8988T (cell line): ENCODE measurements at regions not wholly inside any gene's neighbourhood (a gene's known extent, or its start where the extent isn't known, plus 50 kb on each side); places are given as distances from the start of the nearest gene placed in this dataset.

Source experiments
- DNase-seq: peaks from one replicate; pipeline ENCODE4 v3.0.0; 2011

DNA sequence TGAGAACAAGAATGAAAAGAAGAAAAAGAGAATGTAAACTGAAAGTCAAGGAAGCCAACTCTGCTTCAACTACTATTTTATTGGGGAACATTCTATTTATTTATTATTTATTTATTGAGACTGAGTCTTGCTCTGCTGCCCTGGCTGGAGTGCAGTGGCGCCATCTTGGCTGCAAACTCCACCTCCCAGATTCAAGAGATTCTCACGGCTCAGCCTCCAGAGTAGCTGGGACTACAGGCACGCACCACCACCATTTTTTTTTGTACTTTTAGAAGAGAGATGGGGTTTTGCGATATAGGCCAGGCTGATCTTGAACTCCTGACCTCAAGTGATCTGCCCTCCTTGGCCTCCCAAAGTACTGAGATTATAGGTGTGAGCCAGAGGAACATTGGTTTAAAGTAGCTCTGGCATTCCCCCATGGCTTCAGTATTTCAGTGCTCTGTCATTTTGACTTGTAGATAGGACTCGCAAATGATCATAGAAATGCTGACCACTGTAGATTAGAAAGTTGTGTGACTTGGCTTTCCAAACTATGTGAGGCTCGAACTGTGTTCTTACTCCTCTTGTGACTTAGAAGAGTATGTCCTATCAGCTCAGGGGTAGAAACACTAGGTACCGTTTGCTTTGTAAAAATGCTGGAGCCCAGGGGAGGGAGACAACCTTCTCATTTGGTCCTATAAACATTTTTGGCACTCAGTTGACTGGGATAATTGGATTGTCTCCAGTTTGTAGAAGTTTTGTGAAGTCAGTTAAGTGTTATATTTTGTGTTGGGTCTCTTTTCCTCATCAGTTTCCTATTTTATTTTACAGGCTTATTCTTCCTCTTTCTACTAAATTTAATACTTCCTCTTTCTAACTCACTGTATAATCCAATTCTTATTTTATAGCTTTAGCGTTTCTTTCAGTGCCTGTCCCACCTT, 544.9 kb upstream of the CITED2 start:
- no peak for DNase-seq

DNA sequence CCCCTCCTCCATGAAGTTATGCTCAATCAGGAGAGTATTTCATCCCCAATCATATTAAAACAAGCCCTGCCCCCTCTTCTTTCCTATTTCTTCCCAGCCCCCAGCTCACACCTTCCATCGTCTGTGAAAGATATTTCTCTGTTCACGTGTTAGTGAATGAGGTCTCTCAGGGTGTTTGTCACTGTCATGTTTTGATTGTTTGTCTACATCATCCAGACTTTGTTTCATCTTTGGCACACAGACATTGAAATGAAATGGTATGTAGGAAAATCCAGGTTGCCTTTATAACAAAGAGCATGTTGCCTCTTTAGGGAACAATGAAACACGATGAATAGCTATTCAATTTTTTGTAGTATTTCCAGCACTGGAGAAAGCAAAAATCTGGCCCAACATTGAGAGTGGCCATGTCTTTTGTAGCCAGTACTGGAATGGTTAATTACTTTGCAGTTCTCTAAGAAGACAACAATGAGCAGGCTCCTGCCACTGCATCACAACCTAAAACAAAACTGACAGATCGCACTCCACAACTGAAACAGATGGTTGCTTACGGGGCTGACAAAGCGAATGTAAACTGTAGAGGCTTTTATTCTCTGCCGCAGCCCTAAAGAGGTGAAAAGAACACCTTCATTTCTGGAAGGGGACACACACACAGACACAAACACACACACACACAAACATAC, 543.6 kb upstream of the CITED2 start:
- DNase-seq = no peak

DNA sequence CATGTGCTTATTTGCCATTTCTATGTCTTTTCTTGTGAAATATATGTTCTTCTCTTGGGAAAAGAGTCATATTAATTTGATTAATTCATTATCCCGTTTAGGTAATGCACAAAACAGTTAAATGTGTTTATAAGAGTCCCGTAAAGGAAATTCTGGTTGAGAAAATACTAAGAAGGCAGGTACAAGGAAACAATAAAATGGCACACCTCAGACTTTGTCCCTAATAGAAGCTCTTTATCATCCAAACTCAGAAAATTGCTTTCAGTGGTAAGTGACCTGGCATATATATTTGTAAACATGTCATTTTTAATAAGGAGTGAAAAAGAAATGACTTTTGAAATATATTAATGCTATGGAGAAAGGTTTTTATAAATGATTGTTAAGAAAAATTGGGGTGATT, 540.5 kb upstream of the CITED2 start:
- DNase-seq = no peak

DNA sequence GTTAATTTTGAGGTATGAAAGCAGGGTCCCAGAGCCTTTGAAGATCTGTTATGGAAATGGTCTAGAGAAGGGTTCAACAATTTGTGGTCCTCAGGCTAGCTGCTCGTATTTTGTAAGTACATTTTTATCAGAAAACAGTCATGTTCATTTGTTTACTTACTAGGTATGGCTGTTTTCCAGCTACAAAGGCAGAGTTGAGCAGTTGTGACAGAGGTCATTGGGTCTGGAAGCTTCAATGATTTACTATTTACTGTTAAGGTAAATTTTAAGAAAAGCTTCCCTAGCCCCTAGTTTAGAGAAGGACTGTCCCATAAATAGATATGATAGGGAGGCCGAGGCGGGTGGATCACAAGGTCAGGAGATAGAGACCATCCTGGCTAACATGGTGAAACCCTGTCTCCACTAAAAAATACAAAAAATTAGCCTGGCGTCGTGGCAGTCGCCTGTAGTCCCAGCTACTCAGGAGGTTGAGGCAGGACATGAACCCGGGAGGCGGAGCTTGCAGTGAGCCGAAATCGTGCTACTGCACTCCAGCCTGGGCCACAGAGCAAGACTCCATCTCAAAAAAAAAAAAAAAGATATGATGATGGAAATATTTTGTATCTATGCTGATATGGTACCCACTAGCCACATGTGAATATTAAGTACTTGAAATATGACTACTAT, 538.4 kb upstream of the CITED2 start:
- DNase-seq = no peak

DNA sequence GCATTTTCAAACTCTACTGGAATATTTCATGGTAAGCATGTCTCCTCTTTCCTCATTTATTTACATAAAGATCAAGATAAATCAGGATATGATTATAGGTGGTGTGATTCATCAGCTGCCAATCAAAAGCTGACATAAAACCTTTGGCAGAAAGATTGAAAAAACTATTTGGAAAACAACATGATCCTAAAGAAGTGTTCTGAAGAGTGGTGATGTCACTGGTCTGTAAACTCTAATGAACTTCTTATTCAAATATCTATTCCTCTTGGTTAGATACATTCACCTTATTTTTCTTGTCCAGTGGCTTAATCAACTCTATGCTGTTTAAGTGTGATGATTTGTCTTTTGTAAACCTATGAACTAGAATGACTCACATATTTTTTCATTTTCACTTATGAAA, 535.5 kb upstream of the CITED2 start:
- no peak for DNase-seq

DNA sequence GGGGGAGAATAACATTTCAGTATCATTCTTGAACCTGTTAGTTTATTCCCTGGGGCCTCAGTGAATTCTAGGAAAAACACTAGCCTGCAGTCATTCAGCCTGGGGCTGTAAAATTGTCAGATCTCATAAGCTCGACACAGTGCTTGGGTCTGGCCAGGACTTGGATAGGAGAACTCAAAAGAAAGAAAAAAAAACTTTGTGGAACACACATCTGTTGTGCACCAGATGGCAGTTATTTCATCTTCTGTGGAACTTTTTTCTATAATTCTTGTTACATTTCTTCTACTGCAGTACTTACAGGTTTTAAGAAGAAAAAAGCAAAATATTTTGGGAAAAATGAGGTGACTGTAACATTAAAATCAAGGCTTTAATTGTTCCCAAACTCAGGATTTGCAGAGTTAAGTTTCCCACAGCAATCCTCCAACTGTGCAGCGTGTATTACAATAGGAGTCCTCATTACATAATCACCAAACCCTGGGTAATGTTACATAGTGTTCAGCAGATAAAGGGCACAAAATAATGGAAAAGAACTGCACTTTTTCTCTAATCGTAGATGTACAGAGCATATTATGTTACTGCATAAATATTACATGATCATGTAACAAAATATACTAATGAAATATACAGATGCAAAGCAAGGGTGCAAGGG, 531.1 kb upstream of the CITED2 start:
- no peak for DNase-seq

DNA sequence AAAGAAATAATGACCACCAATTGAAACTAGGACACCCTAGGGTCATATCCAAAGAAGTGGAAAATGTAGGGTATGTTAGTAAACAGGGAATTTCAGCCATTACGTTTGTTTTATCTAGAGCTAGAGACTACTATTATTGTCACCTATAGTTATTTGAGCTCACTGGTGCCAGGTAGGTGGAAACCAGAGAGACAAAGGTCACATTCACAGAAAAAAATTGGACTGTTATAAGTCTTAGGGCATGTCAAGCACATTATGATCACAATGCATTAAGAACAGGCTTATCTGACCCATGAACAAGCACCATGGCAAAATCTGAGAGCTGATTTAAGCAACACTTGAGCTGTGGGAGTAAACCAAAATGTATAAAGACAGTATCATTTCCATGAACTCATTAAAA, 530.1 kb upstream of the CITED2 start:
- DNase-seq = no peak

DNA sequence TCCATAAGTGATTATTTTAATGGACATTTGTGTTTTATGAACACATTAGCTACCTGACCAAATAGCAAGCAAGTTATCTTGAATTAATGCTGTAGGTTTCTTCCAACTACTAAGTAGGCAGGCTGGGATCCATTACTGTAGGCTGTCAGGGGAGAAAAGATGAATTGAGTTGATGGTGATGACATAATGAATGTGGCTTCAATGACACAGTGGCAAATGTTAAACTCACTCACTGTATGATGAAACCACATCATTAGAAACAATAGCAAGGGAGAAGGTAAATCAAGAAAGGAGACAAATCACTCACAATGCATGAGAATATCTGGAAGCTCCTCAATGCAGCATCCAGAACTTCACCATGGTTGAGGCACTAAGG, 529.7 kb upstream of the CITED2 start:
- no peak for DNase-seq

DNA sequence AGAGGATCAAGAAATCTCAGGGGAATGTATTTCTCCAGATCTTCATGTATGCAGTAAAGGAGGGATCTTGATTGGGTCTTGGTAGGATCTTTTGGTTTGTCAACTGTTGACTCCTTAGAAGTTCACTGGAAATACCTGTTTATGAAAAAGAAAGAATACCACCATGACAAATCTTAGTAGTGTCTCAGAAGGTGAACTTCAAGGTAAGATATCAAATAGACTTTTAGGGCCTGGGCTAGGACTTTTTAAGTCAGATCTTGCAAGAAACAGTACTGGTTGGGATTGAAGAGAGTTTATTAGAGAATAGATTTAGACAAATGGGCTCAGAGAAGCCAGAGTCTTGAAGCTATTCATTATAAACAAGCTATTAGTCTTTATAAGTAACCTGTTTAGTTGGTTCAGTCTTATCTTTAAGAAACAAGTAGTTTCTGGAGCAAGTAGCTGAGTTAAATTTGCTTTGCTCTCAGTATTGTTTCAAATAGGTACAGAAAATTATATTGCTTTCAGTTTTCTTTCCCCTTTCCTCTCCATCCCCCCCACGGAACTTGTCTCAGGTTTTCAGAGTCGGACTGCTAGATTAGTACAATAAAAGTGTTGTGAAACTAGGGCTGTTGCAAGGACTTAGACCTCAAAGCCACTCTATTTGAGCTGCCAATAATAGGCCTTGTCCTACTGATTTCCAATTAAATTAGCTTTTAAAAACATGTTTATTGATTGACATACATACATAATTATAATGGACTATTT, 529.1 kb upstream of the CITED2 start:
- DNase-seq = no peak

DNA sequence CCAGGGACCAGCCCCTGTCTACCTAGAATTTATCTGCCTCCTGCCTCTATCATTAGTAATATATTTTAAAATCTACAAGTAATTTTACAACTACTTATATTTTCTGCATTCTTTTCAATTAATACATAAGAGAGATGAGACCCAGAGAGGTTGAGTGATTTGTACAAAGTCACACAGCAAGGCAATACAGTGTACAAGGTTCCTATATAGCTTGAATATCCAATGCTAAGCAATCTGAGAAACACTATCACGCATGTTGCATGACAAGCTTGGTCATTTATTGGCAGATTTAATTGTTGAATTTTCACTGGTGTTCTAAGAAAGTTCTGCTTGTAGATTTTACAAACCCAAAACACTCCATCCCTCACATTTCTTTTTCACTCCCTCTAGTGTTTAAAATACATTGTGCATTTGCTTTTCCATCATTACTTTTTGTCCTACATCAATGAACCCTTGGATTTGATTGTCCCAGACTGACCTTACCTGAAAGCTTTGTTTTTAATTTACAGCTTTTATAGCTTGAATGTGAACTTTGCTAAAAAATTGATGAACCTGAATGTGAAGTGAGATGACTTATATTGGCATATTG, 520.9 kb upstream of the CITED2 start:
- DNase-seq = no peak

DNA sequence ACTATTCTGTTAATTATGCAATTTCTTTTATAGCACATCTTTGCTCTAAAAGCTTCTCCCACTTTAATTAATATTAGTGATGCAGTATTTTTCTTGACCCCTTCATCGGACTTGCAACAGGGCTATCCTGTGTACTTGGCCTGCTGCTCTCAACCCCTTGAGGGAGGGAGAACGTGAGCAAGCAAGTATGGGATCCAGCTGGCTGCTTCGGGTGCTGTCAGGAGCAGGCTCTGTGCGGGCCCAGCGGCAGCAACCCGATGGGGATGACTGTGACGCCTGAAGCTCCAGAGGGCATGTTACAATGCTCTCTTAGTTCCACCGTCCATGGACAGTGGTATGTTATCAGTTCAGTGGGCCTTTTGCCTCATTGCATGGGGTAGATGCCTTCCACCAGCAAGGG, 519.8 kb upstream of the CITED2 start:
- no peak for DNase-seq

DNA sequence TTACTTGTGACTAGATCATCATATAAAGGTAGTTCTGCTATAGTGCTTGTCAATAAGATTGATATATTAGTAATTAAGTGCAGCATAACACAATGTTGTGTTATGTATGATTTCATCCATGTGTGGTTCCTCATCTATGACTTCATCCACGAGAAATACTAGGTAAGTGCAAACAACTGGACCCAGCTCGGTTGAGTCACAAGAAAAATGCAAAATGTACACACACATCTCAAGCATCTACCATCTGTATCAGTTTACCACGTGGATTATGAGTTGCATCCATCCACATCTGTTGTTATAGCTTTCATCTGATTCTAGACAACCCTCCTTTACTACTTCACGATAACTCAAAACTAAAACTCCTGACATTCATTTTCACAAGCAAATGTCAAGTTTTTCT, 517.0 kb upstream of the CITED2 start:
- no peak for DNase-seq

DNA sequence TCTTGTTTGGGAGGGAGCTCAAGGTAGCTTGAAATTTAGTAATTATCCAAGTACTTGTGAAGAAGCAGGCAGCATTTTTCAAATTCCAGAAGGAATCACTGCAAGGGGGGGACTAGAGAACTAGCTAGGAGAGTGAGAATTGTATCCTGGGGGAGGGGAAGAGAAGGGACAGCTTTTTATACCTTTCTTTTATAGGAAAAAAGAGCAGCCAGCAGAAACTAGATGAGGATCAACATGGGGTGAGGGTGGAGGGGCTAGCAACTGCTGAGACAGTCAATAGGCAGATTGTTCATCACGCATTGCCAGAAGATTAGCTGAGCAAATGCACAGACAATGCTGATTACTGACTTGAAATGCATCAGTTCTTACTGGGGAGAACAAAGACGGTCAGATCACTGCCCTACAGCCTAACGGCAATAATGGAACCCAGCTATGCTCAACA, 514.3 kb upstream of the CITED2 start:
- no peak for DNase-seq

DNA sequence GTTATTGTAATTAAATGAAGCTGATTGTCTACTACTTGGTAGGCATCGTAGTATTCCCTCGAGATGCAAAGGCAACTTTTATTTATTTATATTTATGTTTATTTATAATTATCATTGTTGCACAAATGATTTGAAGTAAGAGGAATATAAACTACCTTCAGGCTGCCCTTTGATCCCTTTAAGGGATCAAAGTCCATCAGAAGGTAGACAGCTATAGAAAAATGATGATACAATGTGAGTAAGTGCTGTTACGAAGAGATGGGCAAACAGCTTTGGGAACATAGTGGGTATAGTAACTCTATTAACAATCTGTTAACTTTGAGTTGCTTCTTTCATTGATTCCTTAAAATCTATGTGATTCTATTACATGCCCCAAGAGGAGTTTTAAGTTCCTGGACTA, 512.8 kb upstream of the CITED2 start:
- no peak for DNase-seq

DNA sequence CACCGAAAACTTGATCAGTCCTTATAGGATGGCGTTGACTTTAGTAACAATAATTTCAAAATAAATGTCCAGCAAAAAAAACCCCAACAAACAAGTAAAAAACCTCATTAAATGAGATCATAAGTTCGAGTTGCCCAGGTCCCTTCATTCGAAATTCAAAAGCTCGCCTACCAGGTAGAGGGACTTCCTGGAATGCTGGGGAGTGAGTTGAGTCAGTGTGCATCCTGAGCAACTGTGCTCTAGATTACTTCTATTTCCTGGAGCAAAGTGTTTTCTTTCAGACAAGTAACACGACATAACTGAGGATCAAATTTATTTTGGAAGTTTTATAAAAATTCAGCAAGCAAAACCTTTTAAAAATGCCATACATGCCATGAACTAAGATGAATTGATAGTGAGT, 511.9 kb upstream of the CITED2 start:
- DNase-seq = no peak

DNA sequence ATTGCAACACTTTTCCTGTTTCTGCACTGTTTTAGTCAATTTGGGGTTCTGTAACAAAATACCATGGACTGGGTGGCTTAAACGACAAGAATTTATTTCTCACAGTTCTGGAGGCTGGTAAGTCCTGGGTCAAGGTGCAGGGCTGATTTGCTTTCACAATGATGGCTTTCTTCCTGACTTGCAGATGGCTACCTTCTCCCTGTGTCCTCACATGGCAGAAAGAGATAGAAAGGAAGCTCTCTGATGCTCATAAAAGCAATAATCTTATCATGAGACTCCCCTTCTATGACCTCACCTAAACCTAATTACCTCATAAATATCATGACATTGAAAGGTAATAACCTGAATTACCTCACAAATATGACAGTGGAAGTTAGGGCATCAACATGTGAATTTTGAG, 511.5 kb upstream of the CITED2 start:
- no peak for DNase-seq

DNA sequence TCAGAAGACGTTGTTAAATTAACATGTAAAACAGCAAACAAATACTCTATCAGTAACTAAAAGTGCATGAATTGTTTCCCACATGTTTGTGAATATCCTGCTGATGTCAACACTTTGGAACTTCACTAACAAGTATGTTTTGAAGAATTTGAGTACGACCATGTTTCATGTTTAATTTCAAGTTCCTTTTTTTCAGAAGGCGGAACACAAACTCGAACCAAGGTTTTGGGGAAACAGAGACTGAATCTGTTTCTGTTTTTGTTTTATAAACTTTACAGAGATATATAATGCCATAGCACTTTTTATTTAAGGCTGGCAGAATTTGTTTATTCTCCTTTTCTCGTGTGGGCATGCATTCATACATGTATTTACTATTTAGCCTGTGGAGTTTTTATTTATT, 509.3 kb upstream of the CITED2 start:
- no peak for DNase-seq

DNA sequence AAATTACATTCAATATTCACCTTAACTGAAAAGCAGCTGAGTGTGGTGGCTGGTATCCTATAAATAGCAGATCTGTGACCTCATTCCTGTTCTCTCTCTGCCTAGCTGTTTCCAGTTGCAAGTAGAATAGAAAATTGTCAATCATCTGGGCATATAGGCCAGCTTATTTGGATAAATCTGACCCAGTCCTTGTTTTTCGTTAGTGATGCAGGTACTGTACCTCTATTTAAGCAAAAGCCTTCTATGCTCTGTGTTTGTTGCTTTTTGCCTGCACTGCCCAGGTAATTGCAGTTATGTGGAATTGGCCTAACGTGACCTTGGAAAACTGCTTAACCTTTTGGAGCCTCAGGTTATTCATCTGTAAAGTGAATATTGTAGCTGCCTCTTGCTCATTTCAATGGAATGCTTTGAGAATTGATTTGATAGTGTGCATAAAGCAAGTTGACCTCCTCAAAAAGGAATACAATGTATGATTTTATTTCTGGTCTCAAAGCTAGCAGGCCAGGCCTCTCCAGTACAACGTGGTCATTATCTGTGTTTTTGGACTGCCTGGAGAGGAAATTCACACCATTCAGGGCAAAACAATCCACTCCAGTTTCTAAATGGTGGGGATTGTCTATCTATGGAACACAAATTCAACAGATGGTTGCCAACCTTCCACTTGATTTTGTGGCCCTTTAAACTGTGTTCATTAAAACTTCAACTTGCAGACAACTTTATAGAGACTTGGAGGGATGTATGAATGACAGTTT, 508.7 kb upstream of the CITED2 start:
- DNase-seq = no peak

DNA sequence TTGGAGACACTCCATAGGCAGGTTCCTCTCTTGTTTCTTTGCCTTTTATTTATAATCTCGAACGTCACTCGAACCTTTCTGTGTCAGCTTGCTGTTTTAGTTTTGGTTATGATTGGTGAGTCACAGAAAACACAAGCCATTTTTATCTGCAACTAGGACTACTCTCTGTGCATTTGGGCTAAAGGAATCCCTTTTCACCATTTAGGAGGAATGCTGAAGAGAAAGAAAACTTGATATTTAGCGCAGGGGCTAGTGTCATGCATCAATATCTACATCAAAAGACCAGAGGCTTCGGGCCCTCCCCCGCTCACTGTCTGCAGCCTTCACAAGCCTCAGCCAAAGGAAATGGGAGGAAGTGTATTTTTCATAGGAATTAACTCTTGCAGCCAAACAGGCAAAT, 507.8 kb upstream of the CITED2 start:
- no peak for DNase-seq

DNA sequence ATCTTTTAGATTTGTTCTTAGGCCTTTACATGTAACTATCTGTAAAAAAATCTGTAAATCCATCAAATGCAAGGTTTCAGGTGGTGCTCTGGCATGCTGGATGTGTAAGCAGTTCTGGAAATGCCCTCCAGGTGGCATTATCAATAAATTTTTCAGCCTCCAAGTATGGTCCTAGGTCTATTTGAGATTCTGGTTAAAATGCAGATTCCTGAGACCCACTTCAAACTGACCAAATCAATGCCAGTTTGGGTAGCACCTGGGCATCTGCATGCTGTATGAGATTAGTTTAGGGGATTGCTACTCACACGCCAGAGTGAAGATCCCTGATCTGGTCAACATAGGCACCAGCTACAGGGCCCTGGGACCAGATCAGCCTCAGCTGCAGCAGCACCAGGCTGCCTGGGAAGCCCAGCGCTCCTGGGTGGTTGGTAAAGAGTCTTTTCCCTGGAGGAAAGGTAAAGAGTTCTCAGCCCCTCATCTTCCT, 507.3 kb upstream of the CITED2 start:
- no peak for DNase-seq

DNA sequence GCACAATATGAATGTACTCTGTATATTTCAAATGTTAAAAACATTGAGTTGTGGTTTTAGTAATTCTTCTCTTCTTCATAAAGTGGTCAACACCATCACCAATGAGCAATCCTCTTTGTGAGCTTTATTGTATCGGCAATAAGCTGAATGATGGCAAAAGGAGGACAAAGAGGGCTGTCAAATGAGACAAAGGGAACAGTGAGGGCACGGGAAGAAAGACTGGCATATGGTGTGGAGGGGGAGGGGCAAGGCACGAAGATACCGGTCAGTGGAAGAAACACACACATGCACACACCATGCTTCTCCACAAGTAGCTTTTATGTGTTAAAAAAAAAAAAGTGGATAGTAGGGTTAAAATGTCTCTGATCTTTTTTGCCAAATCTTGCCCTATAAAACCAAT, 506.8 kb upstream of the CITED2 start:
- no peak for DNase-seq
